Stimulated activated CD4-positive, alpha-beta T cell treated with anti-CD3 and anti-CD28 coated beads, Interleukin-12 subunit alpha, Interleukin-12 subunit beta, amount 100 ng/mL, for 48 hours (primary cell): ENCODE measurements at regions not wholly inside any gene's neighbourhood (a gene's known extent, or its start where the extent isn't known, plus 50 kb on each side); places are given as distances from the start of the nearest gene placed in this dataset.
"Not testable (repeated sequence)": the region's sequence is repeated elsewhere in the genome, so short reads cannot be mapped to it uniquely, and the experiment has no call there.

Experiments used
- DNase-seq, 3 donors: peaks; one replicate each; pipeline ENCODE4 v3.0.0-alpha.2; 2020; ENCODE audit warnings: low read depth in 2 of 3, low spot score in 1 of 3

DNA sequence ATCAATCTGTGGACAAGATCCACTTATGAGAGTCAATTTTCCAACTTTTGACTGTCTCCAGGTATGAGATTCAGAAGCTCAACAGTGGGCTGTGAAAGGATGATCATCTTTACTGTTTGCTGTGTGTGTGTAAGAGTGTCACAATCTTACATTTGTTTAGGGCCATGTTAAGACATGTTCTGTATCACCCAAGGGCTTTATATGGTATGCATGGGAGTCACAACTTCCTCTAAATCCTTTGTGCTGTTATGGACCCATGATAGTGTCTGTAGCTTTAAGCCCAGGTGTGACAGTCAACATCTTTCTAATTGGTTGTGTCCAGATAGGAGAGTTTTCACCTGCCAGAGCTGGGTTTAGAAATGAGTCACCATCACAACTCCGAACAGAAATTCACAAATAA lies 70.2 kb downstream of the ZNF726 start:
- not testable (repeated sequence) for DNase-seq

DNA sequence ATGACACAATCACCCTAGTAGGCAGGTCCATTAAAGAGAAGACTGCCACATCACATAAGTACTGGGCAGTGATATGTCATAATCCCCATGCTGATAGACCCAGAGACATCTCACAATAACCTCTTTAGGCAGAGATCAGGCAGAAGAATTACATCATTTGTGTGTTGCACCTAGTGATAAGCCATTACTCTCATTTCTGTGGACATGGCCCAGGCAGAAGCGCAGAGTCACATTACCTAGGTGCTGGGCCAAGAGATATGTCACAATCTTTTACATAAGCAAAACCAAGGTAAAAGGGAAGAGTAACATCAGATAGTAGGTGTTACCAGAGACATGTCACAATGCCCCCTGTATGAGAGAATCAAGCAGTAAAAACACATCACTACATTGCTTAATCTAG lies 71.9 kb downstream of the ZNF726 start:
- no peak for DNase-seq

DNA sequence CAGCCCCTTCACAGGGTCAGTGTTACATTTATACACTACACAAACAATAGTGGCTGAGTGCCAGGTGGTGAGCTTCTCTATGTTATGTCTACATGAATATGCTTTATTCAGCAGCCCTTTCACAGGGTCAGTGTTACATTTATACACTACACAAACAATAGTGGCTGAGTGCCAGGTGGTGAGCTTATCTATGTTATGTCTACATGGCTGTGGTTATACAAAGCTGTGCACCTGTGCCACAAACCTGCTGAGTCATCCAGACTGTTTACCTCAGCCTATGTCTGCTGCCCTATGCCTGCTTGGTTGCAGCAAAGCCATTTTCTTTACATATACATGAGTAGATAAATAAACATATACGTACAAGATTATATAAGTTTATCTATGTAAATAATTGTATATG lies 76.5 kb downstream of the ZNF726 start:
- DNase-seq: no peak

DNA sequence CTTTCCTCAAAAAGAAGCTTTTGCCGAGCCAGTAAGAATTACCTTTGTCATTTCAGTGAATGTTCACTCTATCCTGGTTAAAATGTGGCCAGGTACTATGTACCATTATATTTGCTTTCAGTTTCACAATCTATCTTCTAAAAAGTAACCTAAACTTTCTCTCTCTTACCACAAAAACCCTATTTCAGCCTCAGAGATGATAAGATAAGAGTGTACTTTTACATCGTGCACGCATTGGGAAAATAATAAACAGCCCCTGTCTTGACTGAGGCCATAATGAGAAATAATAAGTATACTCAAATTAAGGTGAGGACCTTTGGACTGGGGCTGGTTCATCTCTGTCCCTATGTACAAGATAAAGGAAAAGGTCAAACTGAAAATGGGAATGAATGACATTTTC lies 77.7 kb downstream of the ZNF726 start:
- no peak for DNase-seq

DNA sequence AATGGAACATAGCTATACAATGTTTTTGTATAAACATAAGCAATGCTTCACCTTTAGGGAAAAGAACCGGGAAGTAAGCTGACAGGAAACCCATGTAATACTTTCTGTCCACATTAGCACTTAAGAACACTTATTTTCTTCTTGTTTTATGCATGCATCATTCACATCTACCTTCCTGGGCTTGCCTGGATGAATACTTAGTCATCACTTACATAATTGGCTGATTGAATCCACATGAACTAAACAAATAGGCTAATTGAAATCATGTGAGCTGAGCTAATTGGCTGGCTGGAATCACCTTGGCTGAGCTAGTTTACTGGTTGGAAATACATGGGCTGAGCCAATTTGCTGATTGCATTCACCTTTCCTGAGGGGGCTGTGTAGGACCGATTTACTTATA lies 78.8 kb downstream of the ZNF726 start:
- no peak for DNase-seq

DNA sequence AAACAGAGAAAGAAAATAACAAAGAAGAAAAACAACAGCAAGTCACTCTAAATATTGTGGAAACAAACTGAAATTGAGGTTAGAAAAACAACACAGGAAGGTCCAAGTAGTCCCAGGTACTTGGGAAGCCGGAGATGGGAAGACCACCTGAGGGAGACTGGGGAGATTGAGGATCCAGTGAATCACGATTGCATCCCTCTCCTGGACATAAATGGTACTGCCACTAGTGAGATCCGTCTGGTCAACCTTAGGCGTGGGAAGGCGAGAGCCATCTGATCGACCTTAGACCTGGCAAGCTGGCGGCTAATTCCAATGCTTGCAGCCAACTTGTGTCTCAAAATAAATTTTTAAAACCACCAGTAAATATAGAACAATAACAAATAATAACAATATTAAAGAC lies 81.9 kb downstream of the ZNF726 start:
- DNase-seq: peak in 1 of 3 donors; percentile 14

DNA sequence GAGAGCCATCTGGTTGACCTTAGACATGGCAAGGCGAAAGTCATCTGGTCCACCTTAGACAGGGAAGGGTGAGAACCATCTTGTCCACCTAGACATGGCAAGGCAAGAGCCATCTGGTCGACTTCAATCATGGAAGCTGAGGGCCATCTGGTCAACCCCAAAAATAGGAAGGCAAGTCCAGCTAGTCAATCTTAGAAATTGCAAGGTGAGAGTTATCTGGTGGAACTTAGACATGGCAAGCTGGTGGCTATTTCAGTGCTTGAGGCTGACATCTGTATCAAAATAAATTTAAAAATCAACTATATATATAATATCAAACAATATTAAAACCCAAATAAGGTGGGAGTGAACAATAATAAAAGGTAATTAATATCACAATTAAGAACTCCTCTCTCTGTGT lies 83.9 kb downstream of the ZNF726 start:
- no peak for DNase-seq

DNA sequence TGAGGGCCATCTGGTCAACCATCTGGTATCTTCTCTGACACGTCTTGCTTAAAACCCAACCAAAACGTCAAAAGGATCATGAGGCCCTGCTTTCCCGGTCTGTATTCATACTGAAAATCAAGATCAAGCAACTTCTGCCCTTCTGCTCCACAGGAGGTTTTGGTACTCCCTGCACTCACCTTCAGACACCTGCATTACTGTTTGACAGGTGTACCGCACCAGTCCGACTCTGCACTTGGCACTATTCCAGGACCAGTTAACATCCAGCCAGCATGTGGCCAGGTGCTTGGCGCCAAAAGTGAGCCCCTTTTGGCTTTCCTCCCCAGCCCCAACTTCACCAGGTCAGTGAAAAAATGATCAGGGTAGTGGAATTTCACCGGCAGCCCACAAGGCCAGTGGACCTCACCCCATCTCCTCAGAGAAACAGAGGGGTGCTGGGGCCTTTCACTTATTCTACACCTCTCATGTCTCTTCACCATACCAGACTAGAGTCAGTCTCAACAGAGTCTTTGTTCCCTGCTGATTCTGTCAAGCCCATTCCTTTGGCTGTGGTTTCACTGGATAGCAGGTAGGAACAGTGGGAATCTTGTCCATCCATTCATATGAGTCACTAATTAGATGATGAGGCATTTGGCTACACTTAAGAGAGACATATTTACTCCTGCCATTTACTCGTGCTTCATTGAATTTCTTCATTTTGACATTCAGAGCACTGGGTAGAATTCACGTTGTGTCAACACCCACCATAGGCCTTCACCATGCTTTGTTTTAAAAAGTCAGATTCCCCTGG lies 85.3 kb downstream of the ZNF726 start:
- DNase-seq: no peak

DNA sequence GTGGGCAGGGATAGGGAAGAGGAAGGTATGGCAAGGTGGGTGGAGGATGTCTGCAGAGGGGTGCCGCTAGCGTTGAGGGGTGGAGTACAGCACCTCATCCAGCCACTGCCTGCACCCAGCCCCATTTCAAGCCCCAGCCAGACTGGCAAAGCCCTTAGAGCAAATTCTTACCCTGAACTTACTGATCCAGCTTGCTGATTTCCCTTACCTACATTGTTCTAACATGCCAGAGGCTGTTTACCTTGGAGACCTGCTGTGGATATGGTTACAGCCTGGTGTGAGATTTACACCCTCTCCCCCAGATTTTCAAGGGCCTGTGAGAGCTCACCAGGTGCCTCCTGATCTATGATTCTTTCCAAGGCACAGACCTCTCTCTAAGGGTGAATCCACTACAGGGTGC lies 86.0 kb downstream of the ZNF726 start:
- no peak for DNase-seq

DNA sequence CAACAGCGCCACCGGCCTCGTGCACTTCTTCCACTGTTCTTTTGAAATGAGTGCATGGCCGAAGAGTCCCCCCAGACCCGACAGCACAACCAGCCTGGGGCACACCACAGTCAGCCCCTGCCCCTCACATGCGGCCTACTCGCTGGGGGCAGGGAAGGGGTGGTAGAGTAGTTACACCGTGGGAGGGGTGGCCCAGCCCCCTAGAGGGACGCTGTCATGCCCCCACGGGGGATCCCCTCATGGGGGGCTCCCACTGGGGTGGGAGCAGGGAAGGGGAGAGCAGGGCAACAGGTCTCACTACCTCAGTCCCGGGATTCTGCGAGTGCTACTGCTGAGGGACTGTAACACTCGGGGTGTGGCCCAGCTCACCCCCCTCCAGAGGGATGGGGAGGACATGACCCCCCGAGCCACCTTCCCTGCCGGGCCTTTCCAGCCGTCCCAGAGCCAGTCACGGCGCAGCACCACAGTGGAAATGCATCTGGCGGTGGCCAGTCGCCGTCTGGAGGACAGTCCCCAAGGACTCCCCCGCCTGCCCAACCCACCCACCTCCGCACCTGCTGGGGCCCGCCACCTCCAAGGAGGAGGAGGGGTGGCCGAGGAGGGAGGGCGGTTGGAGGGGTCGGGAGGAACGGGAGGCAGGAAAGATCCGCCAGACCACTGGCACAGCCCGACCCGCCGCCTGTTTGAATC lies 84.6 kb upstream of the ZNF254 start:
- DNase-seq: no peak

DNA sequence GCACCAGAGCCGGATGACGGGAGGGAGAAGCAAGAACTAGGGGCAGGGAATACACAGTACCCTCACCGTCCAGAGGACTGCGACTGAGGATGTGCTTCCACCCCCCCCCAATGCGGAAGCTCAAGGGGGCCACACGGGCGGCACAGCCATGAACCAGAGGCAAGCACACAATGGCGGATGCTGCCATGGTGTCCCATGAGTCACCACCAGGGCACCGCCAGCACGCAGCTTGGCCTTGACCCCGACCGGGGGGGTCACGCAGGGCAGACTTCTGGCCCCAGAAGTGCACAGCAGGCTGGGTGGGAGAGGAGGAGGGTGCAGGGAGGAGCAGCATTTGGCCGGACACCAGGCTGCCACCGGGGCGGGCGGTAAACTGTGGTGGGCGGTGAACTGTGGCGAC lies 83.5 kb upstream of the ZNF254 start:
- DNase-seq: no peak

DNA sequence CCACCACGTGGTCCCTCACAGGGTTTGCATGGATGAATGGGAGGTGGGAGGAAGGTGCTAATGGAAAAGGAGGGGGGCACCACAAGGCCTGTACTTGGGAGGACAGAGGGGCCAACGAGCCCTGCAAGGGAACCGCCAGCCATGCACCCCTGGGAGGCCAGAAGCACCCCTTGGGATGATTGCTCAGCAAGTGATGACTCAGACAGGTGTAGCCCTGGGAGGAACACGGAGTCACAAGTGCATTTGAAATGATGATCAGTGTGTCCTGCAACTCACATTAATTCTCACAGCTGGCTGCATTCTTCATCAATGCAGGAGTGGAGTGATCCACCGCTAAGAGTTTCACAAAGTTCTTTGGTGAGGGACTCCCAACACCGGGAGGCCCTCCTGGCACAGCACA lies 82.8 kb upstream of the ZNF254 start:
- no peak for DNase-seq

DNA sequence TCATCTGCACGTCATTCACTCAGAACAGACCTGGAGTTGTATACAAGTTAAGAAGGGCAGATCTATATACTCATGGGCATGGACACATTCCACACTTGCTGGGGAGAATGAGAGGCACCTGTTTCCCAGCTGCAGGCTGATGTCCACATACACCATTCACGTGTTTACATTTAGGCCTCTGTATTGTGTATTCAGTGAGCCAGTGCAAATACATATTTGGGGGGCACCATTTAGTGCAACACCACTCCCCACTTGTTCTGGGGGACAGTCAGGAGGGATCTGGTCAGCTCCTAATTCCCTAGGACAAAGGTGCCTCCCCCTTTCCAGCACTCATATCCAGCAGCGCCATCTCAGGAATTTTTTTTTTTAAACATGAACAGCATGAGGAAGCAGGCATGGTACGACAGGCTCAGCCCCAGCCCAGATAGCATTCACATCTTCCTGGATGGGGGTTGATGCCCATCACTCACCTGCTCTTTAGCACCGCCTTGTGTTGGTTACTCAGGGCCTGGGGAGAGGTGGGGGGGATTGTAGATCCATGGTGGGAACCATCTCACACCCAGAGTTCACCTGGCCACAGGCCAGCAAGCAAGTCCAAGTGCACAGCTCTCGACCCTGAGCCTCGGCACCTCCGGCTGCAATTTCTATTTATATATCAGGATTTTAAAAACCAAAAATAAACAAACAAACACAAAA lies 56.9 kb upstream of the ZNF254 start:
- no peak for DNase-seq

DNA sequence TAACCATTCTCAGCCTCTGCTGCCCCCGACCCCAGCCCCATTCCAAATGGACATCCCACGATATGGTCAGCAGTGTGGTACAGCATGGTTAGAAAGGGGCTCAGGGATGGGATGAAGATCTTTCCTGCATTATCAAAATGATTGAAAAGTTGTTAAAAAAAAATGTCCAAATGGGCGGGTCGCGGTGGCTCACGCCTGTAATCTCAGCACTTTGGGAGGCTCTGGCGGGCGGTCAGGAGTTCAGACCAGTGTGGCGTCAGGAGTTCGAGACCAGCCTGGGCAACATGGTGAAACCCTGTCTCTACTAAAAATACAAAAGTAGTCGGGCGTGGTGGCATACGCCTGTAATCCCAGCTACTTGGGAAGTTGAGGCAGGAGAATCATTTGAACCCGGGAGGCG lies 54.3 kb upstream of the ZNF254 start:
- DNase-seq: no peak

DNA sequence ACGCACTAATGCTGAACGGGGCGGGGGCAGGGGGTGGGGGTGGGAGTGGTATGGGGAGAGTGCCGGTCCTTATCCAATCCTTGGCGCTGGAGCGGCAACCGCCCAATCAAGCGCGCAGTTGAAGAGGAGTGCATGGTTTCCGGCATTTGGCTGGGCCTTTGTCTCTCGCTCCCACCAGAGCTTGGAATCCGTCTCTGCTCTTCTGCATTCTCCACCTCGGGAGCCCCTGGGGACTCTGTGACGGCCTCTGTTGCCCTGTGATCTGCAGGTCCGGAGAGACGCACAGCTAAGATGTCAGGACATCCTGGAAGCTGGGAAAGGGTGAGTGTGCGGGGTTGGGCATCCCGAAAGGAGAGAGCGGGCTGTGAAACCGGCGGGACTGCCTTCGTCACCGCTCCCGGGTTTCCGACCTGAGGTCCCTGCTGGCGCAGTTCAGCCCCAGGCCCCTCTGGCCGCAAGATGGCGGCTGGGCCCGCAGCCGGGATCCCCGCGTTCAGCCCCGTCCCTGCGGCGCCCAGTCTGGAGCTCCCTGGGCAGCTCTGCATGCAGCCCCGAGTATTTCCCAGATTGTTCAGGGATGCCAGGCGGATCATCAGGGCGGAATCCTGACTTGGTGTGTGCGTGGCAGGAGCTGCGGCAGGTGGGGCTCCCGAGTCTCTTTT lies 53.6 kb upstream of the ZNF254 start:
- DNase-seq: peak; percentile 59 to 74 (median 73)

DNA sequence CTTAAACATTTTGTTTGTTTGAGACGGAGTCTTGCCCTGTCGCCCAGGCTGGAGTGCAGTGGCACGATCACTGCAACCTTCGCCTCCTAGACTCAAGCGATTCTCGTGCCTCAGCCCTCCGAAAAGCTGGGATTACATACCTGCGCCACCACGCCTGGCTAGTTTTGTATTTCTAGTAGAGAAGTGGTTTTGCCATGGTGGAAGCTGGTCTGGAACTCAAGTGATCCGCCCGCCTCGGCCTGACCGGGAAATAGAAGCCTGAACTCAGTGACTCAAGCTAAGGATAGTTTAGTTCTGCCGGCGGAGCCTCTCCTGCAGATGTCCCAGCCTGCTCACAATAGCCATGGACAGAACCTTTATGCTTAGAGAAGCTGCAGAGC lies 53.0 kb upstream of the ZNF254 start:
- DNase-seq: peak in 2 of 3 donors; percentile 6 to 11

DNA sequence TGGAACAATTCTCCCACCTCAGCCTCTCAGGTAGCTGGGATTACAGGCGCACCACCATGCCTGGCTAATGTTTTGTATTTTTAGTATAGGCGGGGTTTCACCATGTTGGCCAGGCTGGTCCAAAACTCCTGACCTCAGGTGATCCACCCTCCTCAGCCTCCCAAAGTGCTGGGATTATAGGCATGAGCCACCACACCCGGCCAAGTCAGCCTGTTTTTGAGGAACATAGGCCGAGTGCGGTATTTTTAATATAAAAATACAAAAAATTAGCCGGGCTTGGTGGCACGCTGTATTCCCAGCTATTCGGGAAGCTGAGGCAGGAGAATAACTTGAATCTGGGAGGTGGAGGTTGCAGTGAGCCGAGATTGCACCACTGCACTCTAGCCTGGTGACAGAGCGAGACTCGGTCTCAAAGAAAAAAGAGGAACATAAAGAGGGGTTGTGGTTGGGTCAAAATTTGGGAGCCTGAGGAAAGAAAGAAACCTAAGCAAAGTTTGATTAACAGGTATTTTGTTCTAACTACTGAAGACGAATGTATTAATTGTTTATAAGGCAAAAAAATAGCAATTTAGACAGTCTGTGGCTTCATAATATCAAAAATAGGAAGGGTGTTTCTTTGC lies 51.6 kb upstream of the ZNF254 start:
- not testable (repeated sequence) for DNase-seq
